Mammary epithelial cell (primary cell): ENCODE measurements at regions not wholly inside any gene's neighbourhood (a gene's known extent, or its start where the extent isn't known, plus 50 kb on each side); places are given as distances from the start of the nearest gene placed in this dataset.

Source experiments
- CTCF ChIP-seq, 2 donors: IDR thresholded peaks in 1 of 2; conservative IDR thresholded peaks in 1 of 2; 2 replicates each; pipeline ENCODE4 v1.5.1; 2011 to 2012; ENCODE audit warnings: inconsistent platforms in 2 of 2, low read length in 2 of 2, mild to moderate bottlenecking in 2 of 2, control low read depth in 1 of 2, low read depth in 1 of 2; ENCODE audit not compliant: insufficient read depth in 1 of 2; ENCODE audit errors: extremely low read depth in 1 of 2
- EZH2 ChIP-seq: IDR thresholded peaks from 2 replicates; pipeline ENCODE4 v1.6.1; 2012; ENCODE audit warnings: low read length, inconsistent platforms, borderline replicate concordance

- TF ChIP-seq CTCF (conservative IDR thresholded peaks at IDR 0.05 in 1 of 2, IDR thresholded peaks at IDR 0.05 in 1 of 2; ENCODE audit: extremely low read depth in 1 of 2, insufficient read depth in 1 of 2, low read depth in 1 of 2, low read length in 2 of 2): no peak
- no peak for TF ChIP-seq EZH2
Observed at GRCh38 chr20:36104244-36104643, 50.3 kb upstream of the EPB41L1 start.
